ENCODE measurements at regions not wholly inside any gene's neighbourhood (a gene's known extent, or its start where the extent isn't known, plus 50 kb on each side); places are given as distances from the start of the nearest gene placed in this dataset.

- Histone ChIP-seq H3K27me3 (ENCODE audit: control insufficient read depth, insufficient read depth, low read length) (no peaks in the 10 kb centered on the region), H3K36me3 (ENCODE audit: control insufficient read depth, insufficient read depth, low read length) (no peaks in the 10 kb centered on the region), H3K4me3 (ENCODE audit: low read depth, low read length) (no peak overlapping the region)
- no peak for TF ChIP-seq CTCF (IDR thresholded peaks at IDR 0.05; ENCODE audit: insufficient read depth, low read length, severe bottlenecking)
- DNase-seq (ENCODE audit: low read depth) (no peak), FAIRE-seq (no peak)
Observed at GRCh38 chr2:120831086-120831485, 95.4 kb downstream of the GLI2 start.

GRCh38 chr2:120831891-120832290 lies 96.2 kb downstream of the GLI2 start:
- Histone ChIP-seq H3K36me3 (ENCODE audit: control insufficient read depth, insufficient read depth, low read length) (no peaks in the 10 kb centered on the region), H3K27me3 (ENCODE audit: control insufficient read depth, insufficient read depth, low read length) (no peaks in the 10 kb centered on the region), H3K4me3 (ENCODE audit: low read depth, low read length) (no peak overlapping the region)
- no peak for TF ChIP-seq CTCF (IDR thresholded peaks at IDR 0.05; ENCODE audit: insufficient read depth, low read length, severe bottlenecking)
- FAIRE-seq (no peak), DNase-seq (ENCODE audit: low read depth) (no peak)

GRCh38 chr2:120832296-120833070 lies 96.8 kb downstream of the GLI2 start:
- H3K4me3 ChIP-seq (ENCODE audit: low read depth, low read length), result no peak overlapping the region
- TF ChIP-seq CTCF (IDR thresholded peaks at IDR 0.05; ENCODE audit: insufficient read depth, low read length, severe bottlenecking), result no peak
- no peaks in the 10 kb centered on the region for H3K36me3 ChIP-seq (ENCODE audit: control insufficient read depth, insufficient read depth, low read length)
- no peaks in the 10 kb centered on the region for H3K27me3 ChIP-seq (ENCODE audit: control insufficient read depth, insufficient read depth, low read length)
- FAIRE-seq (no peak), DNase-seq (ENCODE audit: low read depth) (no peak)

GRCh38 chr2:120833127-120833675 lies 97.5 kb downstream of the GLI2 start:
- H3K36me3 ChIP-seq (ENCODE audit: control insufficient read depth, insufficient read depth, low read length), result no peaks in the 10 kb centered on the region
- DNase-seq (ENCODE audit: low read depth) (no peak), FAIRE-seq (no peak)
- TF ChIP-seq CTCF (IDR thresholded peaks at IDR 0.05; ENCODE audit: insufficient read depth, low read length, severe bottlenecking), result no peak
- H3K27me3 ChIP-seq (ENCODE audit: control insufficient read depth, insufficient read depth, low read length), result no peaks in the 10 kb centered on the region
- H3K4me3 ChIP-seq (ENCODE audit: low read depth, low read length), result no peak overlapping the region

GRCh38 chr2:120834206-120834605 lies 98.5 kb downstream of the GLI2 start:
- no peak for FAIRE-seq

More at GRCh38 chr2:120834206-120834605, 98.5 kb downstream of the GLI2 start:
- no peaks in the 10 kb centered on the region for H3K36me3 ChIP-seq (ENCODE audit: control insufficient read depth, insufficient read depth, low read length)
- H3K27me3 ChIP-seq (ENCODE audit: control insufficient read depth, insufficient read depth, low read length), result no peaks in the 10 kb centered on the region
- no peak for DNase-seq (ENCODE audit: low read depth)
- TF ChIP-seq CTCF (IDR thresholded peaks at IDR 0.05; ENCODE audit: insufficient read depth, low read length, severe bottlenecking), result no peak
- H3K4me3 ChIP-seq (ENCODE audit: low read depth, low read length), result no peak overlapping the region
